BLaER1 (cell line): ENCODE measurements at regions not wholly inside any gene's neighbourhood (a gene's known extent, or its start where the extent isn't known, plus 50 kb on each side); places are given as distances from the start of the nearest gene placed in this dataset.

Experiments used
- H3K27ac ChIP-seq: shearing (Covaris generic); formaldehyde crosslinking; 2 replicates; pipeline ENCODE4 v1.8.1; 2022
- H3K27me3 ChIP-seq: shearing (Covaris generic); formaldehyde crosslinking; 2 replicates; pipeline ENCODE4 v1.8.1; 2022
- H3K36me3 ChIP-seq: shearing (Covaris generic); formaldehyde crosslinking; 2 replicates; pipeline ENCODE4 v1.8.1; 2022
- H3K4me1 ChIP-seq: shearing (Covaris generic); formaldehyde crosslinking; 2 replicates; pipeline ENCODE4 v1.8.1; 2022
- H3K4me2 ChIP-seq: shearing (Covaris generic); formaldehyde crosslinking; 2 replicates; pipeline ENCODE4 v1.8.1; 2022
- H3K4me3 ChIP-seq: shearing (Covaris generic); formaldehyde crosslinking; 2 replicates; pipeline ENCODE4 v1.8.1; 2022
- H3K9ac ChIP-seq: shearing (Covaris generic); formaldehyde crosslinking; 2 replicates; pipeline ENCODE4 v1.8.1; 2022
- H3K9me3 ChIP-seq: shearing (Covaris generic); formaldehyde crosslinking; 2 replicates; pipeline ENCODE4 v1.8.1; 2022
- H4K20me1 ChIP-seq: shearing (Covaris generic); formaldehyde crosslinking; 2 replicates; pipeline ENCODE4 v1.8.1; 2022
- Cebpa-rat ChIP-seq: shearing (Covaris generic); IDR thresholded peaks from 2 replicates; pipeline ENCODE4 v1.8.1; 2022

GRCh38 chr9:99405359-99405758, 183.3 kb downstream of the SEC61B start:
- Histone ChIP-seq H3K4me2 (no peak overlapping the region), H3K4me3 (no peak overlapping the region), H3K27ac (no peak overlapping the region), H3K27me3 (no peaks in the 10 kb centered on the region), H3K4me1 (no peaks in the 10 kb centered on the region), H3K9ac (no peak overlapping the region), H4K20me1 (no peaks in the 10 kb centered on the region), H3K36me3 (no peaks in the 10 kb centered on the region), H3K9me3 (no peaks in the 10 kb centered on the region)
- no peak for TF ChIP-seq Cebpa-rat

- H3K9ac ChIP-seq = no peak overlapping the region
- H3K27ac ChIP-seq = no peak overlapping the region
- no peak overlapping the region for H3K4me2 ChIP-seq
- H4K20me1 ChIP-seq = no peaks in the 10 kb centered on the region
- H3K4me1 ChIP-seq = no peaks in the 10 kb centered on the region
- no peak for TF ChIP-seq Cebpa-rat
- H3K4me3 ChIP-seq = no peak overlapping the region
- no peaks in the 10 kb centered on the region for H3K27me3 ChIP-seq
- H3K9me3 ChIP-seq = no peaks in the 10 kb centered on the region
- H3K36me3 ChIP-seq = no peaks in the 10 kb centered on the region
These were observed 184.9 kb downstream of the SEC61B start for GRCh38 chr9:99406939-99407338.

GRCh38 chr9:99411068-99411467, 189.0 kb downstream of the SEC61B start:
- Histone ChIP-seq H4K20me1 (no peaks in the 10 kb centered on the region), H3K27ac (no peak overlapping the region)

GRCh38 chr9:99411479-99412115, 189.5 kb downstream of the SEC61B start:
- no peaks in the 10 kb centered on the region for H4K20me1 ChIP-seq
- no peak overlapping the region for H3K4me2 ChIP-seq
- no peaks in the 10 kb centered on the region for H3K36me3 ChIP-seq
- H3K4me3 ChIP-seq = no peak overlapping the region
- no peaks in the 10 kb centered on the region for H3K4me1 ChIP-seq
- TF ChIP-seq Cebpa-rat = no peak
- H3K9me3 ChIP-seq = no peaks in the 10 kb centered on the region
- no peak overlapping the region for H3K27ac ChIP-seq
- no peak overlapping the region for H3K9ac ChIP-seq
- H3K27me3 ChIP-seq = no peaks in the 10 kb centered on the region

More at GRCh38 chr9:99411068-99411467, 189.0 kb downstream of the SEC61B start:
- Histone ChIP-seq H3K4me2 (no peak overlapping the region), H3K9me3 (no peaks in the 10 kb centered on the region), H3K9ac (no peak overlapping the region), H3K27me3 (no peaks in the 10 kb centered on the region), H3K4me3 (no peak overlapping the region), H3K36me3 (no peaks in the 10 kb centered on the region), H3K4me1 (no peaks in the 10 kb centered on the region)
- no peak for TF ChIP-seq Cebpa-rat

GRCh38 chr9:99412606-99413005, 190.5 kb downstream of the SEC61B start:
- Histone ChIP-seq H3K9ac (no peak overlapping the region), H3K4me1 (no peaks in the 10 kb centered on the region), H3K27ac (no peak overlapping the region), H3K36me3 (no peaks in the 10 kb centered on the region), H4K20me1 (no peaks in the 10 kb centered on the region), H3K4me2 (no peak overlapping the region), H3K27me3 (no peaks in the 10 kb centered on the region), H3K4me3 (no peak overlapping the region), H3K9me3 (no peaks in the 10 kb centered on the region)
- no peak for TF ChIP-seq Cebpa-rat

GRCh38 chr9:99414321-99414720, 192.2 kb downstream of the SEC61B start:
- no peaks in the 10 kb centered on the region for H3K36me3 ChIP-seq
- no peaks in the 10 kb centered on the region for H3K27me3 ChIP-seq
- no peaks in the 10 kb centered on the region for H3K4me1 ChIP-seq
- no peak for TF ChIP-seq Cebpa-rat
- no peaks in the 10 kb centered on the region for H3K9me3 ChIP-seq
- H3K9ac ChIP-seq = no peak overlapping the region
- H3K4me3 ChIP-seq = no peak overlapping the region
- H3K4me2 ChIP-seq = no peak overlapping the region
- no peaks in the 10 kb centered on the region for H4K20me1 ChIP-seq
- H3K27ac ChIP-seq = no peak overlapping the region

GRCh38 chr9:99415606-99416005, 193.5 kb downstream of the SEC61B start:
- Histone ChIP-seq H3K27ac (no peak overlapping the region), H3K4me2 (no peak overlapping the region), H3K9ac (no peak overlapping the region), H3K27me3 (no peaks in the 10 kb centered on the region), H3K9me3 (no peaks in the 10 kb centered on the region), H4K20me1 (no peaks in the 10 kb centered on the region), H3K4me3 (no peak overlapping the region), H3K4me1 (no peaks in the 10 kb centered on the region), H3K36me3 (no peaks in the 10 kb centered on the region)
- TF ChIP-seq Cebpa-rat = no peak

- H3K4me2 ChIP-seq = no peak overlapping the region
- H3K27me3 ChIP-seq = no peaks in the 10 kb centered on the region
- H3K27ac ChIP-seq = no peak overlapping the region
- no peaks in the 10 kb centered on the region for H3K9me3 ChIP-seq
- no peaks in the 10 kb centered on the region for H4K20me1 ChIP-seq
- H3K4me1 ChIP-seq = no peaks in the 10 kb centered on the region
- H3K4me3 ChIP-seq = no peak overlapping the region
- H3K9ac ChIP-seq = no peak overlapping the region
- TF ChIP-seq Cebpa-rat = no peak
- no peaks in the 10 kb centered on the region for H3K36me3 ChIP-seq
These were observed 193.9 kb downstream of the SEC61B start for GRCh38 chr9:99416007-99416406.

GRCh38 chr9:99419070-99419469, 197.0 kb downstream of the SEC61B start:
- no peak overlapping the region for H3K9ac ChIP-seq
- H3K9me3 ChIP-seq = no peaks in the 10 kb centered on the region
- H3K4me1 ChIP-seq = no peaks in the 10 kb centered on the region
- H3K4me3 ChIP-seq = no peak overlapping the region
- no peak overlapping the region for H3K27ac ChIP-seq
- no peak for TF ChIP-seq Cebpa-rat
- no peaks in the 10 kb centered on the region for H3K36me3 ChIP-seq
- H3K4me2 ChIP-seq = no peak overlapping the region
- H3K27me3 ChIP-seq = no peaks in the 10 kb centered on the region
- no peaks in the 10 kb centered on the region for H4K20me1 ChIP-seq

GRCh38 chr9:99421369-99421768, 199.3 kb downstream of the SEC61B start:
- Histone ChIP-seq H3K9me3 (no peaks in the 10 kb centered on the region), H3K4me1 (no peaks in the 10 kb centered on the region), H4K20me1 (no peaks in the 10 kb centered on the region), H3K27ac (no peak overlapping the region), H3K9ac (no peak overlapping the region), H3K4me2 (no peak overlapping the region), H3K36me3 (no peaks in the 10 kb centered on the region), H3K4me3 (no peak overlapping the region), H3K27me3 (no peaks in the 10 kb centered on the region)
- no peak for TF ChIP-seq Cebpa-rat

- H3K4me2 ChIP-seq = no peak overlapping the region
- H3K4me1 ChIP-seq = no peaks in the 10 kb centered on the region
- H4K20me1 ChIP-seq = no peaks in the 10 kb centered on the region
- no peak overlapping the region for H3K27ac ChIP-seq
- no peak for TF ChIP-seq Cebpa-rat
- no peaks in the 10 kb centered on the region for H3K9me3 ChIP-seq
- H3K9ac ChIP-seq = no peak overlapping the region
- no peaks in the 10 kb centered on the region for H3K27me3 ChIP-seq
- no peaks in the 10 kb centered on the region for H3K36me3 ChIP-seq
- H3K4me3 ChIP-seq = no peak overlapping the region
These were observed 203.0 kb downstream of the SEC61B start for GRCh38 chr9:99425124-99425523.
